K562 (cell line): ENCODE measurements at regions not wholly inside any gene's neighbourhood (a gene's known extent, or its start where the extent isn't known, plus 50 kb on each side); places are given as distances from the start of the nearest gene placed in this dataset.

Source experiments
- ATAC-seq: fragments of 200-7000 bp; cut with Tn5 transposase; 3 replicates; pipeline ENCODE4 v1.9.1; 2020; ENCODE audit warnings: moderate library complexity
- BruUV-seq: library from RNA; stranded (reverse); fragments of 400-500 nt; replicated peaks from 2 replicates; lab custom pipeline; 2021; lab: Mats Ljungman, UMichigan
- CTCF ChIA-PET: fragments of 300-600 bp; formaldehyde crosslinking; extraction: SDS; loops from one replicate; lab custom pipeline; 2021; ENCODE audit warnings: low intra/inter-chr PET ratio; lab: Yijun Ruan, JAX
- POLR2A ChIA-PET: fragments of 300-600, 350-650 bp; sonication (Branson Sonifier 250); formaldehyde crosslinking; extraction: SDS; loops from one replicate; lab custom pipeline; 2021; ENCODE audit warnings: antibody characterized with exemption, inconsistent platforms; lab: Yijun Ruan, JAX
- DNase-seq, 4 experiments: peaks; one replicate each; pipeline versions ENCODE4 v3.0.0 to v3.0.0-alpha.2; 2011 to 2018; ENCODE audit warnings: low spot score in 3 of 4, mixed read lengths in 3 of 4; ENCODE audit errors: extremely low read depth in 1 of 4
- FAIRE-seq: peaks from 2 replicates; lab custom pipeline; 2011; peaks lifted over from hg19 to GRCh38; lab: Jason Lieb, UNC
- H2AFZ ChIP-seq: 2 replicates; pipeline ENCODE4 v1.6.0; 2011; ENCODE audit warnings: low read depth, low read length, control low read depth, inconsistent platforms
- H3K27ac ChIP-seq: fragments of 200-600 bp; 3 replicates; pipeline ENCODE4 v1.8.0; 2011; ENCODE audit warnings: low read depth, mild to moderate bottlenecking, control low read depth, inconsistent platforms, low read length, moderate library complexity, mixed read lengths; ENCODE audit errors: extremely low read depth
- H3K27me3 ChIP-seq, 2 experiments: fragments of 300-600 bp in 1 of 2; 2 replicates in 1 of 2; 3 replicates in 1 of 2; pipeline versions ENCODE4 v1.6.0 to v1.8.0; 2011; ENCODE audit warnings: inconsistent platforms in 2 of 2, low read length in 2 of 2, mild to moderate bottlenecking in 1 of 2, mixed read lengths in 1 of 2, moderate library complexity in 1 of 2; ENCODE audit not compliant: control insufficient read depth in 2 of 2, insufficient read depth in 2 of 2
- H3K36me3 ChIP-seq: fragments of 300-600 bp; 3 replicates; pipeline ENCODE4 v1.8.0; 2011; ENCODE audit warnings: mild to moderate bottlenecking, low read length, inconsistent platforms; ENCODE audit not compliant: control insufficient read depth, insufficient read depth
- H3K4me1 ChIP-seq, 2 experiments: fragments of 200-600 bp in 1 of 2; replicated peaks in 1 of 2; 2 replicates in 1 of 2; 3 replicates in 1 of 2; pipeline versions ENCODE4 v1.5.1 to v1.8.0; 2011; ENCODE audit warnings: inconsistent platforms in 2 of 2, low read length in 2 of 2, mild to moderate bottlenecking in 1 of 2, mixed read lengths in 1 of 2, moderate library complexity in 1 of 2; ENCODE audit not compliant: control insufficient read depth in 2 of 2, insufficient read depth in 2 of 2
- H3K4me2 ChIP-seq: 2 replicates; pipeline ENCODE4 v1.6.1; 2011; ENCODE audit warnings: low read length, control low read depth, inconsistent platforms, mixed read lengths; ENCODE audit not compliant: insufficient read depth
- H3K4me3 ChIP-seq: fragments of 200-600 bp; sonication (generic), shearing (Covaris generic); 2 replicates; pipeline ENCODE4 v1.5.1; 2016; ENCODE audit warnings: control low read depth, inconsistent platforms
- H3K79me2 ChIP-seq: fragments of 200-600 bp; 3 replicates; pipeline ENCODE4 v1.8.0; 2011; ENCODE audit warnings: low read length, inconsistent platforms; ENCODE audit not compliant: control insufficient read depth, insufficient read depth
- H3K9ac ChIP-seq, 2 experiments: 2 replicates each; pipeline versions ENCODE4 v1.6.0 to v1.6.1; 2011; ENCODE audit warnings: low read depth in 2 of 2, low read length in 2 of 2, control low read depth in 1 of 2, inconsistent platforms in 1 of 2, mild to moderate bottlenecking in 1 of 2, mixed read lengths in 1 of 2; ENCODE audit not compliant: insufficient read depth in 1 of 2
- H3K9me1 ChIP-seq: one replicate; pipeline ENCODE4 v1.6.0; 2011; ENCODE audit warnings: inconsistent platforms, mild to moderate bottlenecking, low read length, moderate library complexity; ENCODE audit not compliant: control insufficient read depth, insufficient read depth
- H3K9me3 ChIP-seq: replicated peaks from 2 replicates; pipeline ENCODE4 v1.5.1; 2011; ENCODE audit warnings: low read depth, low read length, inconsistent platforms; ENCODE audit not compliant: control insufficient read depth, insufficient read depth
- H4K20me1 ChIP-seq: replicated peaks from 2 replicates; pipeline ENCODE4 v1.6.1; 2011; ENCODE audit warnings: low read length, inconsistent platforms, mixed read lengths; ENCODE audit not compliant: control insufficient read depth, insufficient read depth
- ARID2 ChIP-seq: fragments of 450-650 bp; IDR thresholded peaks from 2 replicates; pipeline ENCODE4 v1.6.1; 2017; ENCODE audit warnings: antibody characterized with exemption, mild to moderate bottlenecking
- ARID3B ChIP-seq: fragments of 250-450 bp; sonication (Bioruptor Pico); IDR thresholded peaks from 2 replicates; pipeline ENCODE4 v1.4.0; 2020; ENCODE audit warnings: borderline replicate concordance
- CHCHD3 ChIP-seq: fragments of 250-450 bp; sonication (Bioruptor Pico); IDR thresholded peaks from 2 replicates; pipeline ENCODE4 v2.1.2; 2022; ENCODE audit warnings: mild to moderate bottlenecking
- CHD2 ChIP-seq: IDR thresholded peaks from 2 replicates; pipeline ENCODE4 v1.6.1; 2011; ENCODE audit warnings: low read depth, low read length
- DACH1 ChIP-seq: fragments of 450-650 bp; IDR thresholded peaks from 2 replicates; pipeline ENCODE4 v1.6.1; 2018; ENCODE audit not compliant: partially characterized antibody
- EGR1 ChIP-seq: fragments of 450-650 bp; conservative IDR thresholded peaks from 2 replicates; pipeline ENCODE4 v1.6.1; 2017; ENCODE audit warnings: mild to moderate bottlenecking
- FUS ChIP-seq: fragments of 200-400 bp; formaldehyde crosslinking; optimal IDR thresholded peaks from 2 replicates; pipeline ENCODE3; 2017; ENCODE audit warnings: low read depth, low read length
- HCFC1 ChIP-seq: IDR thresholded peaks from 2 replicates; pipeline ENCODE4 v1.6.1; 2012; ENCODE audit warnings: low read depth, low read length, improper control_type of control experiment
- NFE2 ChIP-seq: IDR thresholded peaks from 2 replicates; pipeline ENCODE4 v1.6.1; 2014; ENCODE audit warnings: antibody characterized with exemption, low read depth
- PCBP1 ChIP-seq: fragments of 200-400 bp; formaldehyde crosslinking; IDR thresholded peaks from 2 replicates; pipeline ENCODE4 v1.6.1; 2018; ENCODE audit warnings: mild to moderate bottlenecking, low read depth, low read length; ENCODE audit not compliant: poor library complexity, severe bottlenecking
- SRSF9 ChIP-seq: fragments of 200-400 bp; formaldehyde crosslinking; IDR thresholded peaks from 2 replicates; pipeline ENCODE4 v1.6.1; 2017; ENCODE audit warnings: low read depth, low read length, borderline replicate concordance
- THRAP3 ChIP-seq: fragments of 450-650 bp; IDR thresholded peaks from 2 replicates; pipeline ENCODE4 v1.6.1; 2016; ENCODE audit warnings: mild to moderate bottlenecking, inconsistent platforms, borderline replicate concordance
- ZMIZ1 ChIP-seq, 2 experiments: fragments of 150-350 bp in 1 of 2; IDR thresholded peaks; 2 replicates each; pipeline ENCODE4 v1.6.1; 2012 to 2016; ENCODE audit warnings: low read depth in 2 of 2, low read length in 2 of 2, mild to moderate bottlenecking in 1 of 2, moderate library complexity in 1 of 2
- WGBS: fragments of 100-300 bp; shearing (Covaris generic); methylation state at CpG from one replicate; pipeline ENCODE4 v1.1.6; 2016; ENCODE audit warnings: low coverage, mixed read lengths; ENCODE audit not compliant: insufficient coverage; ENCODE audit errors: missing lambda C conversion rate; 5-methylcytosine and 5-hydroxymethylcytosine counted together
- in situ Hi-C: fragments of 300-500 bp; cut with MboI; formaldehyde crosslinking; loops from 4 replicates; pipeline ENCODE4 v1.15.0; 2018; ENCODE audit warnings: inconsistent platforms, mixed read lengths
- intact Hi-C: fragments of 100-400 bp; cut with micrococcal nuclease; formaldehyde crosslinking; loops from 2 replicates; pipeline ENCODE4 v1.14.2; 2022
- TF ChIP-seq, protein P1 (sequence below): sonication (generic); formaldehyde crosslinking; IDR thresholded peaks from 2 replicates; pipeline ENCODE4 v1.8.1; 2023; ENCODE audit warnings: mild to moderate bottlenecking, missing genetic modification reagents
- TF ChIP-seq, protein P2 (sequence below): IDR thresholded peaks from 3 replicates; pipeline ENCODE4 v1.6.1; 2011; ENCODE audit warnings: borderline replicate concordance, mild to moderate bottlenecking; ENCODE audit not compliant: insufficient read length, insufficient read depth

GRCh38 chr22:26894766-26895485 is 237.5 kb downstream of the MIAT start:
- WGBS: 0% methylated on average over 5 of the region's 5 CpGs
- Histone ChIP-seq H2AFZ (no peak overlapping the region), H3K9ac (no peak overlapping the region), H4K20me1 (no peaks in the 10 kb centered on the region), H3K4me1 (no peaks in the 10 kb centered on the region), H3K36me3 (no peaks in the 10 kb centered on the region), H3K27ac (no peak overlapping the region), H3K9me1 (no peaks in the 10 kb centered on the region), H3K27me3 (peaks cover 0 to 14% of the 10 kb centered on the region in 2 experiments; a peak in 1 of 5 replicates), H3K4me2 (no peak overlapping the region), H3K79me2 (no peaks in the 10 kb centered on the region), H3K9me3 (no peaks in the 10 kb centered on the region), H3K4me3 (no peak overlapping the region)
- no peak for DNase-seq
- intact Hi-C loops: no loop called here
- ChIA-PET CTCF (no interaction called here), POLR2A (no interaction called here)
- BruUV-seq: no TSS peak
- in situ Hi-C loops: no loop called here
- ATAC-seq: no peak
- no peak for FAIRE-seq
- TF ChIP-seq, protein P1, sequence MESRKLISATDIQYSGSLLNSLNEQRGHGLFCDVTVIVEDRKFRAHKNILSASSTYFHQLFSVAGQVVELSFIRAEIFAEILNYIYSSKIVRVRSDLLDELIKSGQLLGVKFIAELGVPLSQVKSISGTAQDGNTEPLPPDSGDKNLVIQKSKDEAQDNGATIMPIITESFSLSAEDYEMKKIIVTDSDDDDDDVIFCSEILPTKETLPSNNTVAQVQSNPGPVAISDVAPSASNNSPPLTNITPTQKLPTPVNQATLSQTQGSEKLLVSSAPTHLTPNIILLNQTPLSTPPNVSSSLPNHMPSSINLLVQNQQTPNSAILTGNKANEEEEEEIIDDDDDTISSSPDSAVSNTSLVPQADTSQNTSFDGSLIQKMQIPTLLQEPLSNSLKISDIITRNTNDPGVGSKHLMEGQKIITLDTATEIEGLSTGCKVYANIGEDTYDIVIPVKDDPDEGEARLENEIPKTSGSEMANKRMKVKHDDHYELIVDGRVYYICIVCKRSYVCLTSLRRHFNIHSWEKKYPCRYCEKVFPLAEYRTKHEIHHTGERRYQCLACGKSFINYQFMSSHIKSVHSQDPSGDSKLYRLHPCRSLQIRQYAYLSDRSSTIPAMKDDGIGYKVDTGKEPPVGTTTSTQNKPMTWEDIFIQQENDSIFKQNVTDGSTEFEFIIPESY (CRISPR knock-in tag): no peak
- no peak for TF ChIP-seq PCBP1
- no peak for TF ChIP-seq THRAP3
- no peak for TF ChIP-seq SRSF9
- TF ChIP-seq ZMIZ1 (IDR thresholded peaks at IDR 0.05; ENCODE audit: low read depth in 2 of 2, low read length in 2 of 2): no peak
- TF ChIP-seq ARID2: no peak
- TF ChIP-seq CHD2: no peak
- no peak for TF ChIP-seq NFE2
- no peak for TF ChIP-seq EGR1
- no peak for TF ChIP-seq CHCHD3 (CRISPR knock-in tag)
- no peak for TF ChIP-seq ARID3B (CRISPR knock-in tag)
- TF ChIP-seq FUS: no peak
- TF ChIP-seq HCFC1: no peak
- TF ChIP-seq, protein P2, sequence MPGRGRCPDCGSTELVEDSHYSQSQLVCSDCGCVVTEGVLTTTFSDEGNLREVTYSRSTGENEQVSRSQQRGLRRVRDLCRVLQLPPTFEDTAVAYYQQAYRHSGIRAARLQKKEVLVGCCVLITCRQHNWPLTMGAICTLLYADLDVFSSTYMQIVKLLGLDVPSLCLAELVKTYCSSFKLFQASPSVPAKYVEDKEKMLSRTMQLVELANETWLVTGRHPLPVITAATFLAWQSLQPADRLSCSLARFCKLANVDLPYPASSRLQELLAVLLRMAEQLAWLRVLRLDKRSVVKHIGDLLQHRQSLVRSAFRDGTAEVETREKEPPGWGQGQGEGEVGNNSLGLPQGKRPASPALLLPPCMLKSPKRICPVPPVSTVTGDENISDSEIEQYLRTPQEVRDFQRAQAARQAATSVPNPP: no peak
- no peak for TF ChIP-seq DACH1
